ENCODE measurements at regions not wholly inside any gene's neighbourhood (a gene's known extent, or its start where the extent isn't known, plus 50 kb on each side); places are given as distances from the start of the nearest gene placed in this dataset.

DNA sequence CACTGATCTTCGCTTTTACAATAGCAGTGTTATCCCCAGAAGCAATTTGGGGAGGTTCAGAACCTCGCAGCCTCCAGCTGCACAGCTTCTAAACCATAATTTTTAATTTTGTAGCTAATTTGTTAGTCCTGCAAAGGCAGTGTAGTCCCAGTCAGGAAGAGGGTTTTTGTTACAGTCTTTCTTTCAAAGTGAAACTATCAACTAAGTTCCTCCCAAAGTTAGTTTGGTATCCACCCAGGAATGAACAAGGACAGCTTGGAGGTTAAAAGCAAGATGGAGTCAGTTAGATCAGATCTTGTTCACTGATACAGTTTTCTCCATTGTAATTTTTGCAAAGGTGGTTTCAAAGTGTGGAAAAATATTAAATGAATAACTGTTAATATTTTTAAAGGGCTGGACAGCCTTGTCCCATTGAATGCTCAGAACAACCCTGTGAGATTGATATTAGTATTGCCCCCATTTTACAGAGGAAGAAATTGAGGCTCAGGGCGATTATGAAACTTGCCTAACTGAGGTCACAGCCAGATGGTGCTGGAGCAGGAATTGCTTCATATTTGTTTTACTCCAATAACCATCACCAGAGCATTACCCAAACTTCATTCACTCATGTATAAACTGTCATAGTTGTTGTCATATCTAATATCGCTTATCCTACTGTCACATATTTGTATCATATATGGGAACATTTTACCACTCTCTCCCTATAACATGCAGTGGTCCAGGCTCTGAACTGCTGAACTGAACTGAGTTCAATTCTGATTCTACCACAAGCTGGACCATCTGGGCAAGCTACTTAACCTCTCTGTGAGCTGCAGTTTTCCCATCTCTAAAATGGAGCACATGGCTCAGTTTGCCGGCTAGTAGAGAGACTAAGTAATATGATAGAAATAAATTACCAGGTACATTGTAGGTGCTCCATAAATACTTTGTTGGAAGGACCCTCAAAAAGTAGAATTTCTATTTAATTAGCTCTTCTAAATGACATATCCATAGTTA is 213.8 kb downstream of the BCAS1 start:
- TF ChIP-seq, protein P1, sequence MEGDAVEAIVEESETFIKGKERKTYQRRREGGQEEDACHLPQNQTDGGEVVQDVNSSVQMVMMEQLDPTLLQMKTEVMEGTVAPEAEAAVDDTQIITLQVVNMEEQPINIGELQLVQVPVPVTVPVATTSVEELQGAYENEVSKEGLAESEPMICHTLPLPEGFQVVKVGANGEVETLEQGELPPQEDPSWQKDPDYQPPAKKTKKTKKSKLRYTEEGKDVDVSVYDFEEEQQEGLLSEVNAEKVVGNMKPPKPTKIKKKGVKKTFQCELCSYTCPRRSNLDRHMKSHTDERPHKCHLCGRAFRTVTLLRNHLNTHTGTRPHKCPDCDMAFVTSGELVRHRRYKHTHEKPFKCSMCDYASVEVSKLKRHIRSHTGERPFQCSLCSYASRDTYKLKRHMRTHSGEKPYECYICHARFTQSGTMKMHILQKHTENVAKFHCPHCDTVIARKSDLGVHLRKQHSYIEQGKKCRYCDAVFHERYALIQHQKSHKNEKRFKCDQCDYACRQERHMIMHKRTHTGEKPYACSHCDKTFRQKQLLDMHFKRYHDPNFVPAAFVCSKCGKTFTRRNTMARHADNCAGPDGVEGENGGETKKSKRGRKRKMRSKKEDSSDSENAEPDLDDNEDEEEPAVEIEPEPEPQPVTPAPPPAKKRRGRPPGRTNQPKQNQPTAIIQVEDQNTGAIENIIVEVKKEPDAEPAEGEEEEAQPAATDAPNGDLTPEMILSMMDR (IDR thresholded peaks at IDR 0.05): no peak
- TF ChIP-seq EZH2phosphoT487 (IDR thresholded peaks at IDR 0.05) (no peak), EZH2 (IDR thresholded peaks at IDR 0.05) (no peak)

Measured in neural progenitor cell (in vitro differentiated cells).